ENCODE measurements at regions not wholly inside any gene's neighbourhood (a gene's known extent, or its start where the extent isn't known, plus 50 kb on each side); places are given as distances from the start of the nearest gene placed in this dataset.

DNA sequence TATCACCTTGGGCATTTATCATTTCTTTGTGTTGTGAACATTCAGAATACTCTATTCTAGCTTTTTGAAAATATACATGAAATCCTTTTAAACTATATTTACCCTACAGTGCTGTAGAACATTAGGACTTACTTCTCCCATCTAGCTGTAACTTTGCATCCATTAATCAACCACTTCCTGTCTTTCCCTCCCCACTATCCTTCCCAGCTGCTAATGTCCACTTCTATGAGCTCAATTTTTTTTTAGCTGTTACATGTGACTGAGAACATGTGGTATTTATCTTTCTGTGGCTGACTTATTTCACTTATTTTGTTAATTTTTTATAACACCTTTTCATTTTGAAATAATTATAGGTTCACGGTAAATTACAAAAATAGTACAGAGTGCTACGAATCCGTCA is 136.0 kb downstream of the LMNTD1 start:
- Histone ChIP-seq H2BK20ac (ENCODE audit: low read length) (no peak overlapping the region), H3K79me1 (ENCODE audit: low read depth, low read length) (no peaks in the 10 kb centered on the region), H4K8ac (ENCODE audit: extremely low read depth, insufficient read depth, low read length) (no peak overlapping the region), H3K23ac (ENCODE audit: insufficient read length) (no peak overlapping the region), H3K14ac (ENCODE audit: insufficient read length) (no peak overlapping the region), H3K56ac (replicated peaks; ENCODE audit: insufficient read length, low read depth, low read length) (no peak overlapping the region), H2AK5ac (ENCODE audit: low read depth, low read length) (no peak overlapping the region), H3K23me2 (ENCODE audit: low read depth, low read length) (no peaks in the 10 kb centered on the region), H4K20me1 (replicated peaks in 1 of 2; ENCODE audit: control insufficient read depth in 1 of 2, insufficient read depth in 2 of 2, low read length in 2 of 2) (no peaks in the 10 kb centered on the region), H3K4me1 (replicated peaks in 1 of 4; ENCODE audit: control insufficient read depth in 3 of 4, insufficient read depth in 4 of 4, low read length in 3 of 4) (no peaks in the 10 kb centered on the region), H3K18ac (ENCODE audit: extremely low read depth, low read length) (no peak overlapping the region), H4K91ac (replicated peaks; ENCODE audit: insufficient read length, low read length) (no peak overlapping the region), H3K36me3 (ENCODE audit: control insufficient read depth in 2 of 4, insufficient read depth in 4 of 4, low read length in 3 of 4) (no peaks in the 10 kb centered on the region), H3K4ac (replicated peaks; ENCODE audit: insufficient read length, low read depth, low read length) (no peak overlapping the region), H2BK5ac (ENCODE audit: low read depth, low read length) (no peak overlapping the region), H2BK12ac (ENCODE audit: low read depth, low read length) (no peak overlapping the region), H3K9me3 (ENCODE audit: insufficient read depth in 2 of 2, low read depth in 1 of 2, low read length in 1 of 2) (no peaks in the 10 kb centered on the region), H3K4me3 (ENCODE audit: extremely low read depth in 1 of 4, insufficient read depth in 2 of 4, low read depth in 3 of 4, low read length in 4 of 4) (no peak overlapping the region), H3K9ac (replicated peaks in 1 of 4; ENCODE audit: extremely low read depth in 1 of 4, low read depth in 3 of 4, low read length in 3 of 4) (no peak overlapping the region), H2AFZ (ENCODE audit: low read length) (no peak overlapping the region), H2BK15ac (ENCODE audit: low read length) (no peak overlapping the region), H3K4me2 (ENCODE audit: insufficient read depth in 1 of 2, low read depth in 2 of 2, low read length in 2 of 2) (no peak overlapping the region), H3K27ac (ENCODE audit: low read depth, low read length) (no peak overlapping the region), H3K79me2 (ENCODE audit: control insufficient read depth in 1 of 2, insufficient read depth in 2 of 2, low read length in 2 of 2) (no peaks in the 10 kb centered on the region), H2BK120ac (replicated peaks; ENCODE audit: low read depth, low read length) (no peak overlapping the region), H4K5ac (ENCODE audit: insufficient read length, low read depth, low read length) (no peak overlapping the region), H3K27me3 (replicated peaks in 1 of 4; ENCODE audit: control insufficient read depth in 3 of 4, extremely low read depth in 1 of 4, insufficient read depth in 3 of 4, low read length in 3 of 4) (no peaks in the 10 kb centered on the region)
- ChIA-PET CTCF (ENCODE audit: partially characterized antibody) (no interaction called here), POLR2A (ENCODE audit: partially characterized antibody) (no interaction called here)
- no peak for FAIRE-seq
- WGBS, 2 experiments (ENCODE audit: extremely low coverage in 1 of 2, insufficient coverage in 1 of 2, insufficient read length in 1 of 2, insufficient replicate concordance in 2 of 2, low coverage in 1 of 2, low lambda C conversion rate in 2 of 2, missing lambda C conversion rate in 1 of 2): 91% methylated on average over 3 of the region's 3 CpGs; no CpG with 5 or more reads in 1 of the 2 experiments
- TF ChIP-seq TAF7 (optimal IDR thresholded peaks at IDR 0.05; ENCODE audit: borderline replicate concordance, low read depth, low read length) (no peak), EP300 (IDR thresholded peaks at IDR 0.05; ENCODE audit: borderline replicate concordance in 1 of 2, low read depth in 2 of 2, low read length in 2 of 2) (no peak), SP4 (IDR thresholded peaks at IDR 0.05; ENCODE audit: low read length) (no peak), CTBP2 (IDR thresholded peaks at IDR 0.05; ENCODE audit: borderline replicate concordance, insufficient read depth, insufficient read length, low read length) (no peak), SUZ12 (IDR thresholded peaks at IDR 0.05; ENCODE audit: low read length) (no peak), MAFK (IDR thresholded peaks at IDR 0.05; ENCODE audit: low read depth, low read length) (no peak), NRF1 (IDR thresholded peaks at IDR 0.05; ENCODE audit: low read depth, low read length) (no peak), SIX5 (IDR thresholded peaks at IDR 0.05; ENCODE audit: low read depth, low read length) (no peak), SP1 (IDR thresholded peaks at IDR 0.05; ENCODE audit: low read depth, low read length) (no peak)
- TF ChIP-seq, protein P1, sequence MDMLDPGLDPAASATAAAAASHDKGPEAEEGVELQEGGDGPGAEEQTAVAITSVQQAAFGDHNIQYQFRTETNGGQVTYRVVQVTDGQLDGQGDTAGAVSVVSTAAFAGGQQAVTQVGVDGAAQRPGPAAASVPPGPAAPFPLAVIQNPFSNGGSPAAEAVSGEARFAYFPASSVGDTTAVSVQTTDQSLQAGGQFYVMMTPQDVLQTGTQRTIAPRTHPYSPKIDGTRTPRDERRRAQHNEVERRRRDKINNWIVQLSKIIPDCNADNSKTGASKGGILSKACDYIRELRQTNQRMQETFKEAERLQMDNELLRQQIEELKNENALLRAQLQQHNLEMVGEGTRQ (IDR thresholded peaks at IDR 0.05; ENCODE audit: low read length): no peak
- no peak for DNase-seq (ENCODE audit: low read depth in 1 of 2, low spot score in 2 of 2)

All from H1 (cell line).